Spleen (tissue), 11 donors: ENCODE measurements at regions not wholly inside any gene's neighbourhood (a gene's known extent, or its start where the extent isn't known, plus 50 kb on each side); places are given as distances from the start of the nearest gene placed in this dataset.
"Not testable (repeated sequence)": the region's sequence is repeated elsewhere in the genome, so short reads cannot be mapped to it uniquely, and the experiment has no call there.

Source experiments
- DNase-seq: peaks from one replicate; pipeline ENCODE4 v3.0.0-alpha.2; 2020
- H3K27ac ChIP-seq, 8 donors: fragments of 200-600 bp; sonication (generic) in 7 of 8; 1 replicate in 4 of 8; 2 replicates in 4 of 8; pipeline versions ENCODE4 v1.5.0 to v1.8.0; 2016 to 2021; ENCODE audit warnings: inconsistent platforms in 4 of 8, mild to moderate bottlenecking in 4 of 8, moderate library complexity in 1 of 8
- H3K27me3 ChIP-seq, 7 donors: fragments of 200-600 bp; sonication (generic) in 6 of 7; replicated peaks in 1 of 7; 1 replicate in 4 of 7; 2 replicates in 3 of 7; pipeline versions ENCODE4 v1.5.0 to v1.8.0; 2016 to 2021; ENCODE audit warnings: inconsistent platforms in 3 of 7, mild to moderate bottlenecking in 1 of 7
- H3K36me3 ChIP-seq, 6 donors: fragments of 200-600 bp; sonication (generic) in 5 of 6; 1 replicate in 4 of 6; 2 replicates in 2 of 6; pipeline versions ENCODE4 v1.5.0 to v1.8.0; 2016 to 2021; ENCODE audit warnings: inconsistent platforms in 2 of 6
- H3K4me1 ChIP-seq, 6 donors: fragments of 200-600 bp; sonication (generic) in 5 of 6; 1 replicate in 3 of 6; 2 replicates in 3 of 6; pipeline versions ENCODE4 v1.5.0 to v1.8.0; 2016 to 2021; ENCODE audit warnings: inconsistent platforms in 3 of 6
- H3K4me3 ChIP-seq, 8 donors: fragments of 200-600 bp; sonication (generic) in 7 of 8; 1 replicate in 4 of 8; 2 replicates in 4 of 8; pipeline versions ENCODE4 v1.5.0 to v1.8.0; 2016 to 2021; ENCODE audit warnings: inconsistent platforms in 4 of 8, mild to moderate bottlenecking in 4 of 8, moderate library complexity in 2 of 8
- H3K9me3 ChIP-seq, 8 donors: fragments of 200-600 bp; sonication (generic) in 7 of 8; 1 replicate in 4 of 8; 2 replicates in 4 of 8; pipeline versions ENCODE4 v1.5.0 to v1.8.0; 2016 to 2021; ENCODE audit warnings: inconsistent platforms in 4 of 8
- POLR2A ChIP-seq, 3 donors: fragments of 450-650 bp; IDR thresholded peaks; one replicate each; pipeline ENCODE4 v1.5.1; 2017; ENCODE audit warnings: antibody characterized with exemption in 3 of 3, mild to moderate bottlenecking in 1 of 3
- POLR2AphosphoS5 ChIP-seq, 3 donors: sonication (generic); formaldehyde crosslinking; IDR thresholded peaks; one replicate each; pipeline ENCODE4 v1.5.1; 2017; ENCODE audit warnings: antibody characterized with exemption in 3 of 3
- WGBS, 5 donors: extraction: QIAGEN DNeasy Blood & Tissue Kit in 3 of 5; methylation state at CpG; one replicate each; pipeline versions ENCODE4 v1.1.5 to v1.1.7; 2013 to 2018; 5-methylcytosine and 5-hydroxymethylcytosine counted together
- intact Hi-C: fragments of 100-400 bp; cut with DNase I; formaldehyde crosslinking; loops from one replicate; pipeline ENCODE4 v1.15.0; 2023; ENCODE audit warnings: low total_unique reads
- TF ChIP-seq, protein P1 (sequence below), 11 experiments: fragments of 200-600 bp in 7 of 11; fragments of 450-650 bp in 4 of 11; sonication (generic) in 4 of 11; IDR thresholded peaks in 8 of 11; conservative IDR thresholded peaks in 3 of 11; 1 replicate in 7 of 11; 2 replicates in 4 of 11; pipeline versions ENCODE4 v1.4.0 to v1.8.0; 2016 to 2021; ENCODE audit warnings: antibody characterized with exemption in 11 of 11, inconsistent platforms in 4 of 11, mild to moderate bottlenecking in 1 of 11
- donor health status: healthy with polysubstance abuse.
- donor health status: DM: no; HTN: no; CAD: no; lungs with moderate emphysema.
- donor health status: DM: no; HTN: no; CAD: no.
- donor health status: Bipolar disorder and iron deficiency.
- donor health status: healthy.
- donor health status: DM: no; HTN: no; CAD: no.
- donor health status: DM: yes; HTN: yes; CAD: no.

DNA sequence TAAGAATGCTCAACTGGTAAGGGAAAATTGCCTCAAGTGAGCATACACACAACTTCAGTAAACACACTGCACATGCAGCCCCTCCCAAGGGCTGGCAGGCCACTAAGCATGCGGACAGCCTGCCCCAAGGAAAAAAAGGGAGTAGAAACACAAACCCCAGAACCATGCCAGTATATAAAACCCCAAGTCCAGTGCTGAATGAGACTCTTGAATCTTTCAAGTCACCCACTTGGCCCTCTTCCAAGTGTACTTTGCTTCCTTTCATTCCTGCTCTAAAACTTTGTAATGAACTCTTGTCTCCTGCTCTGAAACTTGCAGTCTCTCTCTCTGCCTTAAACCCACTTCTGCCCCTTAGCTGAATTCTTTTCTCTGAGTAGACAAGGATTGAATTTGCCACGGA lies 736.4 kb downstream of the RNF144A start:
- 91 to 98% (median 92%) methylated on average over 2 of the region's 2 CpGs for WGBS, 5 donors
- no peak overlapping the region for H3K4me3 ChIP-seq
- intact Hi-C loops, result no loop called here
- TF ChIP-seq, protein P1, sequence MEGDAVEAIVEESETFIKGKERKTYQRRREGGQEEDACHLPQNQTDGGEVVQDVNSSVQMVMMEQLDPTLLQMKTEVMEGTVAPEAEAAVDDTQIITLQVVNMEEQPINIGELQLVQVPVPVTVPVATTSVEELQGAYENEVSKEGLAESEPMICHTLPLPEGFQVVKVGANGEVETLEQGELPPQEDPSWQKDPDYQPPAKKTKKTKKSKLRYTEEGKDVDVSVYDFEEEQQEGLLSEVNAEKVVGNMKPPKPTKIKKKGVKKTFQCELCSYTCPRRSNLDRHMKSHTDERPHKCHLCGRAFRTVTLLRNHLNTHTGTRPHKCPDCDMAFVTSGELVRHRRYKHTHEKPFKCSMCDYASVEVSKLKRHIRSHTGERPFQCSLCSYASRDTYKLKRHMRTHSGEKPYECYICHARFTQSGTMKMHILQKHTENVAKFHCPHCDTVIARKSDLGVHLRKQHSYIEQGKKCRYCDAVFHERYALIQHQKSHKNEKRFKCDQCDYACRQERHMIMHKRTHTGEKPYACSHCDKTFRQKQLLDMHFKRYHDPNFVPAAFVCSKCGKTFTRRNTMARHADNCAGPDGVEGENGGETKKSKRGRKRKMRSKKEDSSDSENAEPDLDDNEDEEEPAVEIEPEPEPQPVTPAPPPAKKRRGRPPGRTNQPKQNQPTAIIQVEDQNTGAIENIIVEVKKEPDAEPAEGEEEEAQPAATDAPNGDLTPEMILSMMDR (IDR thresholded peaks at IDR 0.05 in 8 of 11, conservative IDR thresholded peaks at IDR 0.05 in 3 of 11), result no peak
- TF ChIP-seq POLR2A (IDR thresholded peaks at IDR 0.05), result no peak
- no peak for TF ChIP-seq POLR2AphosphoS5 (IDR thresholded peaks at IDR 0.05)
- peaks cover 0 to 23% (median 12%) of the 10 kb centered on the region in 8 donors for H3K9me3 ChIP-seq
- no peak overlapping the region for H3K27ac ChIP-seq
- H3K27me3 ChIP-seq, result peaks cover 0 to 3% (median 0%) of the 10 kb centered on the region in 7 donors
- no peaks in the 10 kb centered on the region for H3K4me1 ChIP-seq
- DNase-seq, result no peak
- H3K36me3 ChIP-seq, result no peaks in the 10 kb centered on the region

DNA sequence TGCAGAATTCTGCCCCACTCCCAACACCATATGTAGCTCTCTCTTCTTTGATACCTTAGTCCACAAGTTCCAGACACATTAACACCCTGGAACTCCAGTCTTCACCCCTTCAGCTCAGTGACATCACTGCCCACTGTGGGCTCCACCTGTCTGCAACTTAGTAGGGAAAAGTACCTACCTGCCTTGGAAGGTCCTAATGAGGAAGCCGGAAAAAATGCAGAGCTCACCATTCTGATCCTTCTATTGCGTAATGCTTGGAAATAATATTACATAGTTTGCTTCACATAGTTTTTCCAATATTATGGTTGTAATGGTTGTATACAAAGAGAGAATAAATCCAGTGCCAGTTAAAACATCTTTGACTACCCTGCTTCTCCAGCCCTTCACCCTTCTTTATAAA lies 738.4 kb downstream of the RNF144A start:
- Histone ChIP-seq H3K4me1 (no peaks in the 10 kb centered on the region), H3K4me3 (no peak overlapping the region), H3K36me3 (no peaks in the 10 kb centered on the region), H3K27me3 (peaks cover 0 to 3% (median 0%) of the 10 kb centered on the region in 7 donors), H3K9me3 (peaks cover 0 to 23% (median 12%) of the 10 kb centered on the region in 8 donors), H3K27ac (no peak overlapping the region)
- DNase-seq, result no peak
- intact Hi-C loops, result no loop called here
- no peak for TF ChIP-seq POLR2A (IDR thresholded peaks at IDR 0.05)
- TF ChIP-seq, protein P1 (IDR thresholded peaks at IDR 0.05 in 8 of 11, conservative IDR thresholded peaks at IDR 0.05 in 3 of 11), result no peak
- TF ChIP-seq POLR2AphosphoS5 (IDR thresholded peaks at IDR 0.05), result no peak
- WGBS, 5 donors, result 90 to 100% (median 98%) methylated on average over 2 of the region's 2 CpGs

DNA sequence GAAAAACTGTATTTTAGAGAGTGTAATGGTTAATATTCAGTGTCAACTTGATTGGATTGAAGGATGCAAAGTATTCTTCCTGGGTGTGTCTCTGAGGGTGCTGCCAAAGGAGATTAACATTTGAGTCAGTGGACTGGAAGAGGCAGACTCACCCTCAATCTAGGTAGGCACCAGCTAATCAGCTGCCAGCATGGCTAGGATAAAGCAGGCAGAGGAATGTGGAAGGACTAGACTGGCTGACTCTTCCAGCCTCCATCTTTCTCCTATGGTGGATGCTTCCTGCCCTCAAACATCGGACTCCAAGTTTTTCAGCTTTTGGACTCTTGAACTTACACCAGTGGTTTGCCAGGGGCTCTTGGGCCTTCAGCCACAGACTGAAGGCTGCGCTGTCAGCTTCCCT lies 740.3 kb downstream of the RNF144A start:
- H3K9me3 ChIP-seq, result peaks cover 0 to 16% (median 12%) of the 10 kb centered on the region in 8 donors
- H3K4me3 ChIP-seq, DNase-seq, H3K27me3 ChIP-seq, H3K4me1 ChIP-seq, H3K27ac ChIP-seq, H3K36me3 ChIP-seq, intact Hi-C loops: not testable (repeated sequence)
- 94 to 97% (median 97%) methylated on average over 2 of the region's 2 CpGs for WGBS, 5 donors

DNA sequence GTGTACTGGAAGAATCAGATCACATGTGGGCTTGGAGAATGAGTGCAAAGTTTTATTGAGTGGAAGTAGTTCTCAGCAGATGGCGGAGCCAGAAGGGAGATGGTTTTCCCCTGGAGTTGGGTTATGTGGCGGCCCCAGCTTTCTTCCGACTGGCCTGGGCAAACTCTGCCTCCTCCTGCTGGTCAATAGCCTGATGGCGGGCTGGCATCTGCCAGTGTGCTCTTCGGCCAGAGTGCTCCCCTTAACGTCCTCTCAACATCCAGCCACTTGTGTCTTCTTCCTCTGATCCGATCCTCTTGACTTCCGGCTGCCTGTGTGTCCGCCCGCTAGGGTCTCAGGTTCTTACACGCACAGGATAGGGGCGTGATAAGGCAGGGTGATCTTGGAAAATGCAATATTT lies 741.3 kb downstream of the RNF144A start:
- Histone ChIP-seq H3K27me3 (no peaks in the 10 kb centered on the region), H3K36me3 (no peaks in the 10 kb centered on the region), H3K4me3 (no peak overlapping the region), H3K27ac (no peak overlapping the region), H3K9me3 (peaks cover 0 to 9% (median 6%) of the 10 kb centered on the region in 8 donors), H3K4me1 (no peaks in the 10 kb centered on the region)
- no peak for DNase-seq
- intact Hi-C loops, result no loop called here
- TF ChIP-seq, protein P1 (IDR thresholded peaks at IDR 0.05 in 8 of 11, conservative IDR thresholded peaks at IDR 0.05 in 3 of 11), result no peak
- TF ChIP-seq POLR2A (IDR thresholded peaks at IDR 0.05) (no peak), POLR2AphosphoS5 (IDR thresholded peaks at IDR 0.05) (no peak)
- WGBS, 5 donors, result 90 to 97% (median 95%) methylated on average over 12 of the region's 12 CpGs

DNA sequence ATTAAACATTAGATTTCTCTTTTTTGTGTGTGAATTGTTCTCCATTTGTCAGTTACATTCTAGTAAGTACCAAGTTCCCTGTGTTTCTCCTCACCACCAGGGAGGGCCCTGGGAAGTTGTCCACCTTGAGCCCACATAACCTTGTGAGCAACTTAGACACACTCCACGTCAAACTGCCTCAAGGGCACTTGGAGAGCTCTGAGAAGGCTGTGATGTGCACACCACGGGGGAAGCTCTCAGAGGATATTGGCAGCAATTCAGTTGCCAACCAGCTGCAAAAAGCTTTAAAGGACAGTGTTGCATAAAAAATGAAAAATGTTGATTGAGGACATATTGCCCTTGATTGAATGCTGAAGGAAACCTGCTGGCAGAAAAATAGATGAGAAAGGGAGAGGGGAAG lies 743.6 kb downstream of the RNF144A start:
- intact Hi-C loops, result no loop called here
- TF ChIP-seq, protein P1 (IDR thresholded peaks at IDR 0.05 in 8 of 11, conservative IDR thresholded peaks at IDR 0.05 in 3 of 11), result no peak
- TF ChIP-seq POLR2AphosphoS5 (IDR thresholded peaks at IDR 0.05), result no peak
- no peak for TF ChIP-seq POLR2A (IDR thresholded peaks at IDR 0.05)
- H3K9me3 ChIP-seq, result no peaks in the 10 kb centered on the region
- H3K36me3 ChIP-seq, result no peaks in the 10 kb centered on the region
- no peak overlapping the region for H3K4me3 ChIP-seq
- H3K4me1 ChIP-seq, result no peaks in the 10 kb centered on the region
- 55 to 71% (median 59%) methylated on average over 2 of the region's 2 CpGs for WGBS, 5 donors
- H3K27ac ChIP-seq, result no peak overlapping the region
- DNase-seq, result no peak
- no peaks in the 10 kb centered on the region for H3K27me3 ChIP-seq
